ENCODE measurements at regions not wholly inside any gene's neighbourhood (a gene's known extent, or its start where the extent isn't known, plus 50 kb on each side); places are given as distances from the start of the nearest gene placed in this dataset.

- no peak for ATAC-seq
- TF ChIP-seq TSHZ2 (CRISPR knock-in tag; IDR thresholded peaks at IDR 0.05) (no peak), CSDC2 (CRISPR knock-in tag; IDR thresholded peaks at IDR 0.05) (no peak), TCF4 (CRISPR knock-in tag; IDR thresholded peaks at IDR 0.05; ENCODE audit: borderline replicate concordance) (no peak), ZFP3 (CRISPR knock-in tag; IDR thresholded peaks at IDR 0.05) (no peak), ZNF565 (CRISPR knock-in tag; conservative IDR thresholded peaks at IDR 0.05; ENCODE audit: low read depth) (no peak), PATZ1 (CRISPR knock-in tag; IDR thresholded peaks at IDR 0.05; ENCODE audit: borderline replicate concordance) (no peak), ZFP30 (CRISPR knock-in tag; IDR thresholded peaks at IDR 0.05) (no peak), ARNTL (CRISPR knock-in tag; IDR thresholded peaks at IDR 0.05; ENCODE audit: borderline replicate concordance, low read depth) (no peak), ZNF70 (CRISPR knock-in tag; IDR thresholded peaks at IDR 0.05) (no peak), ISL1 (CRISPR knock-in tag; IDR thresholded peaks at IDR 0.05) (no peak)
Observed at GRCh38 chr11:8788616-8789015, 106.0 kb downstream of the RPL27A start.

- TF ChIP-seq TSHZ2 (CRISPR knock-in tag; IDR thresholded peaks at IDR 0.05) = no peak
- no peak for TF ChIP-seq CSDC2 (CRISPR knock-in tag; IDR thresholded peaks at IDR 0.05)
- TF ChIP-seq BACH2 (CRISPR knock-in tag; IDR thresholded peaks at IDR 0.05; ENCODE audit: borderline replicate concordance) = no peak
- no peak for TF ChIP-seq PATZ1 (CRISPR knock-in tag; IDR thresholded peaks at IDR 0.05; ENCODE audit: borderline replicate concordance)
- TF ChIP-seq SNAI2 (CRISPR knock-in tag; IDR thresholded peaks at IDR 0.05) = no peak
- no peak for ATAC-seq
Observed at GRCh38 chr11:8789864-8790263, 107.3 kb downstream of the RPL27A start.

- no peak for ATAC-seq
- TF ChIP-seq PATZ1 (CRISPR knock-in tag; IDR thresholded peaks at IDR 0.05; ENCODE audit: borderline replicate concordance) (no peak), POU6F1 (CRISPR knock-in tag; IDR thresholded peaks at IDR 0.05; ENCODE audit: borderline replicate concordance, low read depth) (no peak), ZFP30 (CRISPR knock-in tag; IDR thresholded peaks at IDR 0.05) (no peak), ISL1 (CRISPR knock-in tag; IDR thresholded peaks at IDR 0.05) (no peak), OSR1 (CRISPR knock-in tag; IDR thresholded peaks at IDR 0.05) (no peak)
Observed at GRCh38 chr11:8790968-8791367, 108.4 kb downstream of the RPL27A start.
